Activated CD8-positive, alpha-beta memory T cell treated with anti-CD3 and anti-CD28 coated beads for 4 hours (primary cell): ENCODE measurements at regions not wholly inside any gene's neighbourhood (a gene's known extent, or its start where the extent isn't known, plus 50 kb on each side); places are given as distances from the start of the nearest gene placed in this dataset.
A peak's percentile ranks its signal among the peaks of the same experiment; 100 is the strongest.
"Not testable (repeated sequence)": the region's sequence is repeated elsewhere in the genome, so short reads cannot be mapped to it uniquely, and the experiment has no call there.

Experiments used
- DNase-seq, 2 donors: peaks; one replicate each; pipeline ENCODE4 v3.0.0-alpha.2; 2020; ENCODE audit warnings: low read depth in 2 of 2

DNA sequence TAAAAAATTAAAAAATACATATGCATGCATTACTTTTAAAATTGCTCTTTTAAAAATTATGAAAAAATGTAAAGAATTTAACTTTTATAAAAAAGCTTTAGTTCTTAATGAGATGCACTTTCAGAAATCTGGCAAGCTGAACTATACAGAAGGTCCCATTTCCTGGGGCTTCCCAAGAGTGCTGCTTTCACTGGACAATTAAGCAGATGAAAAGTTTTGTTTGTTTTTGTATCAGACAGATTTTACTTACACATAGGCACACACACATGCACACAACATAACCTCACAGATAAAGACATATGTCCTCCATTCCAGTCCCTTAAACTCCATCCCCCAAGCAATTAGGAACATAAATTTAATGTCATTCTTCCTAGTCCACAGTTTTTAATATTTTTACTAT lies 402.3 kb upstream of the ASIC2 start:
- no peak for DNase-seq

DNA sequence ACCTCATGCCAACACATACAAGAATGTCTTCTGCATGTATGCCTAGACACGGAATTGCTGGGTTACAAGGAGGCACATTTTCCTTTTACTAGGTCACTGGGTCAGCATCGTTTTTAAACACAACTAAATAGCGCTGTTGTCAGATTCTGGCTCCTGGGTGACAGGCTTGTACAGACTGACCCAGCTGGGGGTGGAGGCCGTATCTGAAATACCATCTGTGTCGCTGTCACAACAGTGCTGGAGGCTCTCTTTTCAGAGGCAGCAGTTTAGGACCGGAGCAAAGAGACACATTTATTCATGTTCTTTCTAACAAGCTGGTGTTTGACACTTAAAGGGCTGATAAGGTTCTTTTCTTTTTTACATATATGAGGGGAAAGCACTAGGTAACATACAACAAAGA lies 403.0 kb upstream of the ASIC2 start:
- DNase-seq = no peak

DNA sequence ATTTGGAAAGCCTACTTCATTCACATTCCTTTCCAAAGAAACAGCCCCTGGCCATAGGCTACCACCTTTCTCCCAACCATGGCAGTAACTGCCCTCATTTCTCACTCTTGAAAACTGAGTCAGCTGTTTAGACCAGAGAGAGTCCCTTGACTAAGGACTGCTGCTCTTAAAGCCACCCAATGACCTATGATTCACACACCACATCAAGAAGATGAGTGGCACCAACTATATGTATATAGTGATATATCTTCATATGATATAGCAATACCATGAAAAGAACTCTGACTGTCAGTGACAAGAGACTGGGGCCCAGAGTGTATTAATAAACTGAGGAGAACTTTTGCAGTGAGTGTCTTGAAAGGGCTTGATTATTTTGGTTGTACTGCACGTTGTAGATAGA lies 404.5 kb upstream of the ASIC2 start:
- no peak for DNase-seq

DNA sequence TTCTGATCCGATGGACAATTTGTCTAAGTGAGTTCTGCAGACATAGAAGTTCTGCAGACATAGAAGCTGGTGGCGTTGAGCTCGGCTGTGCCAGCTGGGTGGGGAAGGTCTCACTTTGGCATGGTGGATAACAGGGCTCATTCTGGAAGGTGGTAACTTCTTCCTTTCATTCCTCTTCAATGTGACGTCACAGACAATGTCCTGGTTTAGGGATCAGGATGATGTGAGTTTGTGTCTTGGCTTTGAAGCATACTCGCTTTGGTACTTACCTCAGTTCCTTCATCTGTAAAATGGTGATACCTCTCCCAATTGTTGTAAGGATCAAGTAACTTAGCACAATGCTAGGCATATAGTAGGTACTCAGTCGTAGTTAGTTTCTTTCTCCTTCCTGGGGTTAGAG lies 408.8 kb upstream of the ASIC2 start:
- no peak for DNase-seq

DNA sequence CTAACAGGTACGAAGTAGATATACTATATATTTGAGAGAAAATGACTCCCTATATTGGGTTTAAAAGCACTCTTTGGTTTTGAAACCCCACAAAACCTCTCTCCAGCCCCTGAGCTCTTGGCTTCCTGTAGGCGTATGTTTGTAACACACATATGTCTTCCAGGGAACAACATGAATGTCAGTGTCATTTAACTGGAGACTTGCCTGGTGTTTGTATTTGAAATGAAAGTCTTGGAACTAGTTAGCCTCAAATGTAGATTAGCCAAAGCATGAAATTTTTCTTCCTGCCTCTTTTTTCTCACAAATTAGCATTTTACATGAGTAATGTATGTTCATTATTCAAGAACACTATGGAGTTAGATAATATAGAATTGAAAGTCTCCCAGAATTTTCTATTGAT lies 411.8 kb upstream of the ASIC2 start:
- no peak for DNase-seq

DNA sequence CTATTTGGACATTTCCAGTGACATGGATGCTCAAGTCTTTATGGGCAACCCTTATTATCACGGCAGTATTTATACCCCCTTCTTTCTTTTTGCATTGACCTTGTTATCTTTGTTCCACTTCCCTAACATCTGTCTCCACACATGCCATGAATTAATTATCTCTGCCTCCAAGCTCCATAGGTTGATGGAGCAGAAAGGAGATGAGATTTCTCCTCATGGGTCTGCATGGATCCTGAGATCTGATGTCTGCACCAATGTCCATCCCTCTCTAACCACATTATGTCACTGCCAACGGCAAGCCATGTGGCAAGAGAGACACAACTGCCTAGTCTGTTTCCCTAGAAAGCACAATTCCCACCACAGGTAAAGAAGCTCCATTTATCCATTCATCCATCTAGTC lies 416.8 kb upstream of the ASIC2 start:
- no peak for DNase-seq

DNA sequence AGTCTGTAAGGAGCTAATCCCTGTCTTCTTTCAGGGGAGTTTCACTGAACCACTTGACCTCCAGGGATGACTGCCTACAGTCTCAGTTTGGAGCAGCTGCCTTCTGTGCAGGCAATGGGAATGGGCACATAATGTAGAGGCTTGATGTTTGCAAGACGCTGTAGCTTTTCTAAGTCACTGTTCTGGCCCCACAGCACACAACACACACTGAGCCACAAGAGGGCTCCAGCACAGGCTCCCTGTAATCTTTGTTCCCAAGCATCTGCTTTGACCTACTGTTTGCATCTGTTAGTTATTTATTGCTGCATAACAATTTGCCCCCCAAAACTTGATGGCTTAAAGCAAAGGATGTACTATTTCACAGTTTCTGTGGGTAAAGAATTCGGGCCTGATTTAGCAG lies 419.0 kb upstream of the ASIC2 start:
- no peak for DNase-seq

DNA sequence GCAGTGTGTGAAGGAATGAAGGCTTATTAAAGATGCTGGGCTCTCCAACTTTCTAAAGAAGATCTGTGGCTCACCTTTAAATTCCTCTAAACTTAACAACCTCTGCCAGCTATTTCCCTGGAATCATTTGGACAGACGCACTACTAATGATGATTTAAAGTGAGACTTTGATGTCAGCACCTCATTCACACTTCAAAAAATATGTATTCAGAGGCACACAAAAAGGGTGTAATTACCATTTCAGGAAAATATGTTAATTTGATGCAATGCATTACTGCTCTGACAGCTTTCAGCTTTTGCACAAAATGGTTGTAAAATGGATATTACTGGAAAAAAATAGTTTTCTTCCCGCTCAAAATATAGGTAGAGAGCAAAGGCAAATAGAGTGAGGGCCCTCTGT lies 423.9 kb upstream of the ASIC2 start:
- DNase-seq = no peak

DNA sequence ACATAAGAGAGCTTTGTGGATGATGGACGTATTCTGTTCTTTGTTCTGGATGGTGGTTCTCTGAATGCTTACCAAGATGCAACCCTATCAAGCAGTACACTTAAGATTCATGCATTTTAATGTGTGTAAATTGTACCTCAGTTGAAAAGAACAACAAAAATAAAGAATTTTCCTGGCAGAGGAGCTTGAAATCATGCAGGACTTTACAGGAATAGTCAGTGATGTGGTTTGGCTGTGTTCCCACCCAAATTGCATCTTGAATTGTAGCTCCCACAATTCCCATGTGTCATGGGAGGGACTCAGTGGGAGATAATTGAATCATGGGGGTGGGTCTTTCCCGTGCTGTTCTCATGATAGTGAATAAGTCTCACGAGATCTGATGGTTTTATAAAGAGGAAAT lies 430.6 kb upstream of the ASIC2 start:
- not testable (repeated sequence) for DNase-seq

DNA sequence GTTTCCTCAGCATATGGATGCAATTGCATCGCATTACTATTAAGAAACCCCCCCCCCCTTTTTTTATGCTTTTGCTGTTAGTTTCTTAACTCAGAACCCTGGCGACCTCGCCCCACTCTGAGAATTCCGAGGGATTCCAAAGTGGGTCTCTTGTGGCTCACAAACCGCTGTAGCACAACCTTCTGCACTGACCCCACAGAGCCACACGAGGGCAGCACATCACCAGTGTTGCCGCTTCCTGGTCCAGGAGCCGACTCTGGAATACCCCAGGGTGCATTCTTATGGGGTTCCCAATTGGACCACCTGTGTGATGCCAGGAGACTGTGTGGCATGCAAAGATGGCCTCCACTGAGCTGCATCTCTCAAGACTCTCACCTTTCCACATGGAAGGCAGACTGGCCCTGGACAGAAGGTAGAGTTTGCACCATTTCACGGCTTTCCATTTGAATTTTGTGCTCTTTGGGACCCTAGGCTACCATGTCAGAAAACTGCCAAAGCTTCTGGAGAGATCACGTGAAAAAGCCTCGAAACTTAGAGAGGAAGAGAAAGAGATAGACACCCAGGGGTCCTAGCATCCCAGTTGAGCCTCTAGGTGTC lies 432.7 kb upstream of the ASIC2 start:
- no peak for DNase-seq

DNA sequence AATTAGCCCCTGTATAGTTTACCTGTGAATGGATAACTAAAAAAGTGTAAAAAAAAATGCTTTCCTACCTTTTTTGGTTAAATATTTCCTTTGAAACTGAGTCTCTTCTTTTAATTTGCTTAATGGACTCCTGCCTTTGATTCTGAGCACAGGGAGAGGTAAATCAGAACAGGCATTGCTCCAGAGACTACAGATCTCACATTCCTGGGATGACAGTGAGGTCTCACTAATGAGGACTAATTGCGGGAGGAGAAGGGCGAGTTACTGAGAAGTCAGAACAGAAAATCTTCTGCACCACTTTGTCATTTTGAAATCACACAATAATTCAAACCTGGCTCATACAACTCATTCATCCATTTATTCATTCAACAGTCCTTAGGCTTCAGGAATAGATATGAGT lies 437.0 kb upstream of the ASIC2 start:
- DNase-seq = no peak

DNA sequence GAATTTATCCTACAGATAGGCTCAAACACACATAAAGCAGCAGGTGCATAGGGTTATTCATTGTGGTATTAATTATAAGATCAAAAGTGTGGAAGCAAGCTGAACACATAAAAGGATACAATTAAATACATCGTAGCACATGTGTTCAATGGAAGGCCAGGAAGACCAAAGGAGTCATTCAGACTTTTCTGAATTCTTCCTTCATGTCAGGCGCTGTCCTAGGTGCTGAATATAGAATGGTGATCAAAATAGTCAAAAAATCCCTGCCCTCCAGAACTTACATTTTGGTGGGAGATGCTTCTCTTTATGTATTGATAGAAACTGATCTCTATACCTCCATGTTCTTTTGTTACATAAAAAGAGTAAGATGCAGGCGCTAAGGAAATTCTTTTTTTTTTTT lies 439.0 kb upstream of the ASIC2 start:
- DNase-seq = no peak

DNA sequence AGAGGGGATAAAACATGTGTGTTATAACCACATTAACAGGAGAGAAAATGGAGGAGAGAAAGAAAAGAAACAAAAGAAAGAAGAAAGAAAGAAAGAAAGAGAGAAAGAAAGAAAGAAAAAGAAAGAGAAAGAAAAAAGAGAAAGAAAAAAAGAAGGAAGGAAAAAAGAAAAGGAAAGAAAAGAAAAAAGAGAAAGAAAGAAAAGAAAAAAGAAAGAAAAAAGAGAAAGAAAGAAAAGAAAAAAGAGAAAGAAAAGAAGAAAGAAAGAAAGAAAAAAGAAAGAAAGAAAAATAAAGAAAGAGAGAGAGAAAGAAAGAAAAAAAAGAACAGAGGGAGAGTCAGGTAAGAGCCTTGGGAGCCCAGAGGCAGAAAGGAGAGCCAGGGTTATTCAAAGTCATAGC lies 446.6 kb upstream of the ASIC2 start:
- no peak for DNase-seq

DNA sequence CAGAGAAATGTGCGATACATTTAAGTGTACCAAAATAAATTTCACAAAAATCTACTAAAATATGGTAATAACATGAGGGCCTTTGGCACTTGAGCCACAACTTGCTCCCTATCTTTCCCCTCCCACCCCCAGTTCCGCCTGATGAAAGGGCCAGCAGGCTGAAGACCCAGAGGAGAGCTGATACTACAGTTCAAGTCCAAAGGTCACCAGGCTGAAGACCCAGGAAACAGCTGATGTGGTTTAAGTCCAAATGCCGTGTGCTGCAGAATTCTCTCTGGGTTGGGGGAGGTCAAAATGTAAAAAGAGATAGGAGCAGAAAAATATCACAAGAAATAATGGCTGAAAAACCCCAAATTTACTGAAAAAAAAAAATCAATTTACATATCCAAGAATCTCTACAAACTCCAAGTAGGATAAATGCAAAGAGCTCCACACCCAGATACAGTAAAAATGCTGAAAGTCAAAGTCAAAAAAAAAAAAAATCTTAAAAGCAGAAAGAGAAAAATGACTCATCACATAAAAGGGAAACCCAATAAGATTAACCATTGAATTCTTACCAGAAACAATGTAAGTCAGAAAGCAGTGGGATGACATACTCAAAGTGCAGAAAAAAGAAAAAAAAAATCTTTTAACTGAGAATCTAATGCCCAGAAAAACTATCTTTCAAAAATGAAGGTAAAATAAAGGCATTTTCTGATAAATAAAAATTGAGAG lies 452.1 kb upstream of the ASIC2 start:
- no peak for DNase-seq

DNA sequence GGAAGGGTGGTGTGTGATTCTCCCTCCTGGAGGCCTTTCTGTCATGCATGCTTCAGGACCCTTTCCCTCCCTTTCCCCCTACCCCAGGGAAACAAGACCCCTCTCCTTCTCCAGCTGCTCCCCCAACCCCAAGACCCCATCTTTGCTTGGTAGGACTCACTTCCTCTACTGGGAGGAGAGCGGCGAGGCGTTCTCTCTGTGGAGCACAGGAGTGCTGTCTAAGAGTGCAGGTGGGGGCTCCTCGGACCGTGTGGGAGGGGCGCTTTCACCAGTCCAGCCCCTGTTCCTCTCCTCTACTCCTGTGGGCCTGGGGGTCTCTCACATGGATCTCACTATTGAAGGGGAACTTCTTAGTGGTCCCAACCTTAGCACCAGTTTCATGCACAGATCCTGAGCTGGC lies 456.1 kb upstream of the ASIC2 start:
- DNase-seq = no peak

DNA sequence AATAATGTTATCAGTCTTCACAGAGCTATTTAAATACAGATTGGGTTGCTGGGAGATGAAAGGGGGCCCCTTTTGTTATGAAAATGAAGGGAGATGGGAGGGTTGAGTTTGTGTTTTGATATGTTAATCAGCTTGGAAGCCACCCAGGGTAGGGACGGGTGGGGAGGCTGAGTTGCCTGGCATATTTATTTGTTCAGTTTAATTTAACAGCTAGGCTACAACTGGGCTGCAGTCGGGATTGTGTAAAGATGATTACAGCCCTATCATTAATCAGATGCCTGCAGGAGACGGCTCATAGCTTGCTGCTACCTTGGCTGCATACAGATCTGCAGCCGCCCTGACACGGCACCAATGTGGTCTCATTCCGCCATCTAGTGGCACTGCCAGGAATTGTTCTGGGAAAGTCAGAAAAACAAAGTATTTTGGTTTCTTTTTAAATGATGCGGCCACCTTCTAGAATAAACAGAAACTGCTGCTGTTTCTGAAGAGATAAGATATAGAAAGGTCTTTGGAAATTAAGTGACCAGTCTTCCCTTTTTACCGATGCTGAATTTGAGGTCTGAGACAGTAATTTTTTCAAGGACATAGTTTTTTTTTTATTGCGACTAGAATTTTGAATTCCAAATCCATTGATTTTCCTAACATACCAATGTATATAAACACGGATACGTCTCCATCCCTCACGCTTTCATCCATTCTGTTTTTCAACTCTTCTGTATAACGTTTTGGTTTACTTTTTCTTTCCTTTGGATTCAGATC lies 458.0 kb upstream of the ASIC2 start:
- DNase-seq = peak; percentile 10 to 13

DNA sequence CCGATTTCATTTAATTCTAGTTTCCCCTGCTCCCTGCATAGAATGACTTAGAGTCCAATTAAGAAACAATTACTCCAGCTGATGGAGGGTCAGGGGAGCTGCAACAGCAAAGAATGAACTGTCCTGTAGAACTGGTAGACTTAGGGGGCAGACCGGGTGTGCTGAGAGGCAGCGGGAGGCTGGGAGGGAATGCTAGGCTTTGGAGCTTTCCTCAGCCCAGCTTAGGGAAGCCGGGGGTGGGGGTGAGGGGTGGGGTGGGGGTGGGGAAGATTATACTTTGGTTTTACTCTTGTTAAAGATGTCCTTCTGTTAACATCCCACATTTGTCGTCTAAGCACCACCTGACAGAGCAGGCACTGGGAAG lies 458.6 kb upstream of the ASIC2 start:
- no peak for DNase-seq

DNA sequence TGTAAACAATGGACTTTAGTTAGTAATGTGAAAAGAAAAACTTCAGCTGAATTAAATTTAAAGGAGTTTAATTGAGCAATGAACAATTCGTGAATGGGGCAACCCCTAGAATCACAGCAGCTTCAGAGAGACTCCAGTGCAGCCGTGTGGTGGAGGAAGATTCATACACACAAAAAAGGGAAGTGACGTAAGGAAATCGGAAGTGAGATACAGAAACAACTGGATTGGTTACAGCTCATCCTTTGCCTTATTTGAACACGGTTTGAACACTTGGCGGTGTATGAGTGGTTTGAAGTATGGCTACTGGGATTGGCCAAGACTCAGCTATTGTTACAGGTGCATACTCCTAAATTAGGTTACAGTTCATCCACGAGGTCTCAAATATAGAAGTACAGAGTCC lies 460.4 kb upstream of the ASIC2 start:
- DNase-seq = no peak

DNA sequence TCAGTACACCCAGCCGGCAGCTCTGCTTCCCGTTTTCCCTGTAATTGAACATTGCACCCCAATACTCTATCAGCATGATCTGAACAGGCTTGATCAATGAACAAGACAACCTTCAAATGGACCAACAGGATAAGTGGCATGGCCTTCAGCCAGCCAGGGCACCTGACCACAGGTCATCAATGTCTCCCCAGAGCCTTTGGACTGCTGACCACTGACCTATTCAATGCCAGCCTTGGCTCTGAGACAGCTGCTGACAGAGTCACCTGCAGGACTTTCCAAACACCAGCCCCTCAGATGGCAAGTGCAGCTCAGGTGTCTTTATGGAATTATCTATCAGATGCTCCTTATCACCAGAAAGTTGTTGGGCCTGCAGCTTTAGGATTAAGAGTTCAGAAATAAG lies 462.9 kb upstream of the ASIC2 start:
- DNase-seq = no peak

DNA sequence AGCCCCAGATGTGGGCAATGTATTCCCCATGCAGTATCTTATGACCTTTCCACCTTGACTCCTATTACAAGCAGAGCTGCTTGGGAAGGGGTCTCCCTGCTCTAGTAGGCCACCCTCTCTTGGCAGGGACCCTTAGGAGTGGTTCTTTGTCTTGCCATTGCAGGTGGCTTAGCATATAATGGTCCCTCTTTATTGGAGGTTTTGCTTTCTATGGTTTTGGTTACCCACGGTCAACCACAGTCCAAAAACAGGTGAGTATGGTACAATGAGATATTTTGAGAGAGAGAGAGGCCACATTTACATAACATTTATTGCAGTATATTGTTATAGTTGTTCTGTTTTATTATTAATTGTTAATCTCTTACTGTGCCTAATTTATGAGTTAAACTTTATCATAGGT lies 472.8 kb upstream of the ASIC2 start:
- DNase-seq = no peak

DNA sequence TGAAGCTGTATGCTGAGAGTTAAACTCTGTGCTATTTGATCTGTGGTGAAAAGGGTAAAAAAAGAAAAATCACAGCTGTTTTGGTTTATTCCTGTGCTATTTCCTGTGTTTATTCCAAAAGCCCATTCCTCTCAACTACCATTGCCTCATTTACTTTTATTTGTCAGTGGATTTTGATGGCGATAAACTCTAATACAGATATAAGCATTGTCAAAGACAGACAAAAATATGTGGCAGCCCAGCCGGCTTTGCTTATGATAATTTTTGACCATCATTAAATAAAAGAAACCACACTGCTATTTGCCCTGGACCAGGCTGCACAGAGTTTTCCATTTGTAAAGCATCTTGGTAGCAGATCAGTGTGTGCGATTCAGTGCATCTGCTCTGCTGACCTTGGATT lies 473.6 kb upstream of the ASIC2 start:
- no peak for DNase-seq

DNA sequence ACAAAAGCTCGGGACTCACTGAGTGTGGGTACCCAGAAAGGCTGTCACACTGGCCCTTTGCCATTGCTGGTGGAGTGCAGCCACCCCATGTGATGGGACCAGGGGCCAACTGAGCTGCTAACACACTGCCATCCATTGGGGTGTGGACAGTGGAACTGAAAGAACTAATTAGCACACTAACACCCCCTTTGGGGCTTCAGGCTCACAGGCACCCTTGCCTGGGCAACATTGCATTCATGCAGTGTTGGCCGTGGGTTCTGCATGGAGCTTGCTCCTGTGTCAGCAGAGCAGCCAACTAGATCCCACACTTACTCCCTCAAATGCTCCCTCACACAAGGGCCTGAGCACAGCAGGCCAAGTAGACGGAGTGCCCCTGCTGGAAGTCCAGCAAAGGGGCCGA lies 476.0 kb upstream of the ASIC2 start:
- DNase-seq = no peak

DNA sequence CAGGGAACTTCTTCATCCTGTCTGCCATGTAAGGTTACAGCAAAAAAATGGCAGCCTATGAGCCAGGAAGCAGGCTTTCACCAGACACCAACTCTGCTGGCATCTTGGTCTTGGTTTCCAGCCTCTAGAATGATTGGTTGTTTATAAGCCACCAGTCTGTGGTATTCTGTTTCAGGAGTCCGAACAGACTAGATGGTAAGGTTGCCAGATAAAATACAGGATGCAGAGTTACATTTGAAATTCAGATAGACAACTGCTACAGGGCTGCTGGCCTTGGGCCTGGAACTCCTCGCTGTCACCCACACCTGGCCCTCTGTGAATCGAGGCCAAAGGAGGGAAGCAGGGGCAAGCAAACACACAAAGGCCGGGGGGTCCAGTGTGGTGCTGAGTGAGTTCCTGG lies 478.8 kb upstream of the CCL2 start:
- no peak for DNase-seq
